ENCODE measurements at regions not wholly inside any gene's neighbourhood (a gene's known extent, or its start where the extent isn't known, plus 50 kb on each side); places are given as distances from the start of the nearest gene placed in this dataset.

GRCh38 chr6:41492261-41492891 lies 53.8 kb upstream of the FOXP4 start:
- H2BK120ac ChIP-seq (ENCODE audit: low read depth, low read length): no peak overlapping the region
- H3K79me1 ChIP-seq (ENCODE audit: low read depth, low read length): no peaks in the 10 kb centered on the region
- peak overlapping the region; percentile 77 for H3K14ac ChIP-seq (ENCODE audit: low read length)
- H3K4me3 ChIP-seq (ENCODE audit: low read length in 2 of 2): no peak overlapping the region
- no peak overlapping the region for H4K91ac ChIP-seq (ENCODE audit: low read depth, low read length, poor library complexity)
- no peaks in the 10 kb centered on the region for H3K9me3 ChIP-seq (replicated peaks in 1 of 2; ENCODE audit: control insufficient read depth in 2 of 2, insufficient read depth in 1 of 2, low read depth in 1 of 2, low read length in 2 of 2)
- H2BK12ac ChIP-seq (ENCODE audit: low read length): peak overlapping the region; percentile 97
- H3K23ac ChIP-seq (ENCODE audit: low read depth, low read length, poor library complexity): no peak overlapping the region
- H3K27ac ChIP-seq (replicated peaks; ENCODE audit: low read length): no peak overlapping the region
- H2BK5ac ChIP-seq (ENCODE audit: low read length): peak overlapping the region; percentile 35
- peak overlapping the region; percentile 43 for H2AFZ ChIP-seq (ENCODE audit: low read length)
- peak overlapping the region; percentile 92 for H3K18ac ChIP-seq (ENCODE audit: low read length)
- H3K4me1 ChIP-seq (ENCODE audit: control insufficient read depth in 2 of 2, insufficient read depth in 1 of 2, low read depth in 1 of 2, low read length in 2 of 2): peaks cover 46 to 50% of the 10 kb centered on the region in 2 donors
- no peaks in the 10 kb centered on the region for H3K36me3 ChIP-seq (replicated peaks in 1 of 2; ENCODE audit: control insufficient read depth in 2 of 2, insufficient read depth in 2 of 2, low read length in 2 of 2)
- peak overlapping the region; percentile 28 for H2AK5ac ChIP-seq (ENCODE audit: low read depth, low read length)
- WGBS, 2 donors (ENCODE audit: extremely low coverage in 2 of 2, insufficient read length in 2 of 2, insufficient replicate concordance in 1 of 2): no CpG with 5 or more reads among the region's 16 CpGs
- H3K9ac ChIP-seq (ENCODE audit: low read depth, low read length, poor library complexity): no peak overlapping the region
- H4K8ac ChIP-seq (ENCODE audit: low read depth, low read length): no peak overlapping the region
- H3K4ac ChIP-seq (ENCODE audit: low read length): no peak overlapping the region
- no peak for DNase-seq (ENCODE audit: low spot score)
- H3K27me3 ChIP-seq (ENCODE audit: control insufficient read depth in 3 of 3, insufficient read depth in 3 of 3, low read depth in 1 of 3, low read length in 3 of 3): peaks cover 0 to 68% (median 25%) of the 10 kb centered on the region in 3 experiments
- H2BK15ac ChIP-seq (ENCODE audit: low read length): peak overlapping the region; percentile 66
- peak overlapping the region; percentile 20 for H3K4me2 ChIP-seq (ENCODE audit: insufficient read depth, low read length, poor library complexity, severe bottlenecking)

- Histone ChIP-seq H2BK5ac (ENCODE audit: low read length) (no peak overlapping the region), H3K36me3 (replicated peaks in 1 of 2; ENCODE audit: control insufficient read depth in 2 of 2, insufficient read depth in 2 of 2, low read length in 2 of 2) (no peaks in the 10 kb centered on the region), H3K27ac (replicated peaks; ENCODE audit: low read length) (no peak overlapping the region), H4K91ac (ENCODE audit: low read depth, low read length, poor library complexity) (no peak overlapping the region), H3K18ac (ENCODE audit: low read length) (no peak overlapping the region), H3K9me3 (replicated peaks in 1 of 2; ENCODE audit: control insufficient read depth in 2 of 2, insufficient read depth in 1 of 2, low read depth in 1 of 2, low read length in 2 of 2) (no peaks in the 10 kb centered on the region), H3K4ac (ENCODE audit: low read length) (no peak overlapping the region), H3K23ac (ENCODE audit: low read depth, low read length, poor library complexity) (no peak overlapping the region), H3K14ac (ENCODE audit: low read length) (peak overlapping the region; percentile 39), H4K8ac (ENCODE audit: low read depth, low read length) (no peak overlapping the region), H3K4me3 (ENCODE audit: low read length in 2 of 2) (peak overlapping the region in 1 of 2 donors; percentile 24), H2BK120ac (ENCODE audit: low read depth, low read length) (no peak overlapping the region), H3K4me2 (ENCODE audit: insufficient read depth, low read length, poor library complexity, severe bottlenecking) (peak overlapping the region; percentile 62), H3K79me1 (ENCODE audit: low read depth, low read length) (no peaks in the 10 kb centered on the region), H3K27me3 (ENCODE audit: control insufficient read depth in 3 of 3, insufficient read depth in 3 of 3, low read depth in 1 of 3, low read length in 3 of 3) (peaks cover 0 to 64% (median 32%) of the 10 kb centered on the region in 3 experiments), H2BK15ac (ENCODE audit: low read length) (no peak overlapping the region), H2AFZ (ENCODE audit: low read length) (peak overlapping the region; percentile 64), H2BK12ac (ENCODE audit: low read length) (peak overlapping the region; percentile 14), H3K4me1 (ENCODE audit: control insufficient read depth in 2 of 2, insufficient read depth in 1 of 2, low read depth in 1 of 2, low read length in 2 of 2) (peaks cover 27 to 30% of the 10 kb centered on the region in 2 donors), H3K9ac (ENCODE audit: low read depth, low read length, poor library complexity) (no peak overlapping the region), H2AK5ac (ENCODE audit: low read depth, low read length) (no peak overlapping the region)
- DNase-seq (ENCODE audit: low spot score): peak; percentile 71
- WGBS, 2 donors (ENCODE audit: extremely low coverage in 2 of 2, insufficient read length in 2 of 2, insufficient replicate concordance in 1 of 2): no CpG with 5 or more reads among the region's 16 CpGs
Observed at GRCh38 chr6:41494212-41495110, 51.7 kb upstream of the FOXP4 start.

Measured in neuronal stem cell (in vitro differentiated cells).